ENCODE measurements at regions not wholly inside any gene's neighbourhood (a gene's known extent, or its start where the extent isn't known, plus 50 kb on each side); places are given as distances from the start of the nearest gene placed in this dataset.
"Not testable (repeated sequence)": the region's sequence is repeated elsewhere in the genome, so short reads cannot be mapped to it uniquely, and the experiment has no call there.

DNA sequence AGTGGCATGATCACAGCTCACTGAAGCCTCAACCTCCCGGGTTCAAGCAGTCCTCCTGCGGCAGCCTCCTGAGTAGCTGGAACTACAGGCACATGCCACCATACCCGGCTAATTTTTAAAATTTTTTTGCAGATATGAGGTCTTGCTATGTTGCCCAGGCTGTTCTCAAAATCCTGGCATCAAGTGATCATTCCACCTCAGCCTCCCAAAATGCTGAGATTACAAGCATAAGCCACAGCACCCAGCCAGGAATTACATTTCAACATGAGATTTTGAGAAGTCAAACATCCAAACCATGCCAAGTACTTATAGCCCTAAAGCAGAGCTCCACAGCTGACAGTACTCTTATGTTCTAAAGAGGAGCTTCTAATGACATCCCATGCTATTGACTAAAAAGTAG is 200.1 kb downstream of the FCRL5 start:
- no peak for DNase-seq (ENCODE audit: extremely low read depth, low read depth)
- no peak for TF ChIP-seq CTCF (IDR thresholded peaks at IDR 0.05; ENCODE audit: low read depth, low read length)

DNA sequence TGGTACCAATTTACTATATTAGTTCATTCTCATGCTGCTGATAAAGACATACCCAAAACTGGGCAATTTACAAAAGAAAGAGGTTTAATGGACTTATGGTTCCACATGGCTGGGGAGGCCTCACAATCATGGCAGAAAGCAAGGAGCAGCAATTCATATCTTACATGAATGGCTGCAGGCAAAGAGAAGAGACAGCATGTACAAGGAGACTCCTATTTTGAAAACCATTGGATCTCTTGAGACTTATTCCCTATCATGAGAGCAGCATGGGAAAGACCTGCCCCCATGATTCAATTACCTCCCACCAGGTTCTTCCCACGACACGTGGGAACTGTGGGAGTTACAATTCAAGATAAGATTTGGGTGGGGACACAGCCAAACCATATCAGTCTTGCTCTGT is 200.5 kb downstream of the FCRL5 start:
- DNase-seq (ENCODE audit: extremely low read depth, low read depth) = not testable (repeated sequence)

DNA sequence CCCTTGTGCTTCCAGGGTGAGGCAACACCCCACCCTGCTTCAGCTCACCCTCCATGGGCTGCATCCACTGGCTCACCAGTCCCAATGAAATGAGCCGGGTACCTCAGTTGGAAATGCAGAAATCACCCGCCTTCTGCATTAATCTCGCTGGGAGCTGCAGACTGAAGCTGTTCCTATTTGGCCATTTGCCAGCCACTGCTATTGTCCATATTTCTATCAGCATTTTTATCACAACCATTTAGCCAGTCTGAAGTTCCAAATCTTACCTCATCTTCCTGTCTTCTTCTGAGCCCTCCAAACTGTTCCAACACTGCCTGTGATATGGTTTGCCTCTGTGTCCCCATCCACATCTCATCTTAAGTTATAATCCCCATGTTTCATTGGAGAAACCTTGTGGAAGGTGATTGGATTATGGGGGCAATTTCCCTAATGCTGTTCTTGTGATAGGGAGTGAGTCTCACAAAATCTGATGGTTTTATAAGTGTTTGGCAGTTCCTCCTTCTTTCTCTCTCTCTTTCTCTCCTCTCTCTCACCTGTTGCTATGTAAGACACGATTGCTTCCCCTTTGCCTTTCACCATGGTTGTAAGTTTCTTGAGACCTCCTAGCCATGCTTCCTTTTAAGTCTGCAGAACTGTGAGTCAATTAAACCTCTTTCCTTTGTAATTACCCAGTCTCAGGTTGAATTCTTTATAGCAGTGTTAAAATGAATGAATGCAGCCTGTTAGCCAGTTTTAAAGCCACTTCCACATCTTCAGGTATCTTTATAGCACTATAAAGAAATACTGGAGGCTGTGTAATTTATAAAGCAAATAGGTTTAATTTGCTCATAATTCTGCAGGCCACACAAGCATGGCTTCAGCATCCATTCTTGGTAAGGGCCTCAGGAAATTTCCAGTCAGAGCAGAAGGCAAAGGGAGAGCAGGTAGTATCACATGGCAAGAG is 203.5 kb downstream of the FCRL5 start:
- TF ChIP-seq CTCF (IDR thresholded peaks at IDR 0.05; ENCODE audit: low read depth, low read length) = no peak
- no peak for DNase-seq (ENCODE audit: extremely low read depth, low read depth)

DNA sequence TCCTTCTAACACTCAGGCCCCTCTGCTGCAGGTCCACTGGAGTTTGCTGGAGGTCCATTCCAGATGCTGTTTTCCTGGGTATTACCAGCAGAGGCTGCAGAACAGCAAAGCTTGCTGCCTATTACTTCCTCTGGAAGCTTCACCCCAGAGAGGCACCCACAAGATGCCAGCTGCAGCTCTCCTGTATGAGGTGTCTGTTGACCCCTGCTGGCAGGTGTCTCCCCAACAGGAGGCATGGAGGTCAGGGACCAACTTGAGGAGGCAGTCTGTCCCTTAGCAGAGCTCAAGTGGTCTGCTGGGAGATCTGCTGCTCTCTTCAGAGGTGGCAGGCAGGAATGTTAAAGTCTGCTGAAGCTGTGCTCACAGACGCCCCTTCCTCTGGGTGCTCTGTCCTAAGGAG is 204.8 kb downstream of the FCRL5 start:
- TF ChIP-seq CTCF (IDR thresholded peaks at IDR 0.05; ENCODE audit: low read depth, low read length) = no peak
- DNase-seq (ENCODE audit: extremely low read depth, low read depth) = no peak

DNA sequence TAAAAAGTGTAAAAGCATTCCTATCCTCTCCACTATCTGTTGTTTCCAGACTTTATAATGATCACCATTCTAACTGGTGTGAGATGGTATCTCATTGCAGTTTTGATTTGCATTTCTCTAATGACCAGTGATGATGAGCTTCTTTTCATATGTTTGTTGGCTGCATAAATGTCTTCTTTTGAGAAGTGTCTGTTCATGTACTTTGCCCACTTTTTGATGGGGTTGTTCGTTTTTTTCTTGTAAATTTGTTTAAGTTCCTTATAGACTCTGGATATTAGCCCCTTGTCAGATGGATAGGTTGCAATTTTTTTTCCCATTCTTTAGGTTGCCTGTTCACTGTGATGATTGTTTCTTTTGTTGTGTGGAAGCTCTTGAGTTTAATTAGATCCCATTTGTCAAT is 199.6 kb upstream of the ETV3 start:
- not testable (repeated sequence) for DNase-seq (ENCODE audit: extremely low read depth, low read depth)

GRCh38 chr1:157335056-157335455 is 196.9 kb upstream of the ETV3 start:
- TF ChIP-seq CTCF (IDR thresholded peaks at IDR 0.05; ENCODE audit: low read depth, low read length) = no peak
- no peak for DNase-seq (ENCODE audit: extremely low read depth, low read depth)

DNA sequence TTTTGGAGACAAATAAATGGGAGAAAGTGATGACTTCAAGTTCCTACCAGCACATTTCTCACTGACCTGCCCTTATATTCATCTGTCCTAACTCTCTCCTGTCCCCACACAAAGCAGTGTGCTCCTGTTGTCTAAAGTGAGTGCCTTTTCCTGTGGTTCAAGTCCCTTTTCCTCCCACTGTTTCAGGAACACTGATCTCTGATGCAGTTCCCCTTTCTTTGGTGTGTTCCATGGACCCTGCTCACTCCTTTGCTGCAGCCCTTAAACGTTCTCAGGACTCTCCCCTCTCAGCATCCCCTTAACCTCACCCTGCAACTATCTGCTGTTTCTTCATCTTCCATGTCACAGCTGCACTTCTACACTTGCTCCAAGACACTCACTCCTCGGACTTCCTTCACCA is 195.8 kb upstream of the ETV3 start:
- DNase-seq (ENCODE audit: extremely low read depth, low read depth) = no peak
- TF ChIP-seq CTCF (IDR thresholded peaks at IDR 0.05; ENCODE audit: low read depth, low read length) = no peak

- DNase-seq (ENCODE audit: extremely low read depth, low read depth) = not testable (repeated sequence)
These were observed 192.0 kb upstream of the ETV3 start for GRCh38 chr1:157330177-157330576.

- not testable (repeated sequence) for DNase-seq (ENCODE audit: extremely low read depth, low read depth)
These were observed 189.9 kb upstream of the ETV3 start for GRCh38 chr1:157328120-157328519.
